SH-SY5Y (cell line): ENCODE measurements at regions not wholly inside any gene's neighbourhood (a gene's known extent, or its start where the extent isn't known, plus 50 kb on each side); places are given as distances from the start of the nearest gene placed in this dataset.

Experiments
- GATA2 ChIP-seq: IDR thresholded peaks from 2 replicates; pipeline ENCODE4 v1.6.1; 2011; ENCODE audit warnings: mild to moderate bottlenecking, low read depth, low read length
- GATA3 ChIP-seq: IDR thresholded peaks from 2 replicates; pipeline ENCODE4 v1.6.1; 2011; ENCODE audit warnings: low read depth, mild to moderate bottlenecking, low read length, moderate library complexity

GRCh38 chr13:73323615-73324014 lies 264.8 kb downstream of the KLF5 start:
- TF ChIP-seq GATA2 (no peak), GATA3 (no peak)
